ENCODE measurements at regions not wholly inside any gene's neighbourhood (a gene's known extent, or its start where the extent isn't known, plus 50 kb on each side); places are given as distances from the start of the nearest gene placed in this dataset.

DNA sequence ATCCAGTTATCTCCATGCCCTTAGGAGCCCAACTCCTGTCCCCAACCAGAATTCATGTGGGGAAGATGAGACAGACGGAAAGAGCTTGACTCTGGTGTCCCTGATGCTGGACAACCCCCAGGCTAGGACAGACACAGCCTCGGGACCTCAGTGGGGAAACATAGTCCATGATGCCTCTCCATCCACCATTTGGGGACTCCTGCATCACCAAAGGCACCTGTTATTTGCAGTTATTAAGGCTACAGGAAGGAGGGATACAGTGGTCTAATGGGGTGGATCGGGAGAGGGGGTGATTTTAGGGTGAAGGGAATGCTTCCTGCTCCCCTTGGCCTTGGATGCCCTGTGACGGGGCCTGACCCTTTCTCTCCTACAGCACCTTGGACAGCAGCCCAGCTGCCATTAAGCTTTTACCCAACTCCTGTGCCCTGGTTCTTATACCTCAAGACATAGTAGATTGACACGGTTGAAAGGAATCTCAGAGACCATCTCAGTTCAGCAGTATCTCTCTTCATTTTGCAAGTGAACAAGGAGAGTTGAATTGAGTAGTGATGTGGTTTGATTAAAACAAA lies 111.6 kb downstream of the MATN1 start:
- TF ChIP-seq, protein P1, sequence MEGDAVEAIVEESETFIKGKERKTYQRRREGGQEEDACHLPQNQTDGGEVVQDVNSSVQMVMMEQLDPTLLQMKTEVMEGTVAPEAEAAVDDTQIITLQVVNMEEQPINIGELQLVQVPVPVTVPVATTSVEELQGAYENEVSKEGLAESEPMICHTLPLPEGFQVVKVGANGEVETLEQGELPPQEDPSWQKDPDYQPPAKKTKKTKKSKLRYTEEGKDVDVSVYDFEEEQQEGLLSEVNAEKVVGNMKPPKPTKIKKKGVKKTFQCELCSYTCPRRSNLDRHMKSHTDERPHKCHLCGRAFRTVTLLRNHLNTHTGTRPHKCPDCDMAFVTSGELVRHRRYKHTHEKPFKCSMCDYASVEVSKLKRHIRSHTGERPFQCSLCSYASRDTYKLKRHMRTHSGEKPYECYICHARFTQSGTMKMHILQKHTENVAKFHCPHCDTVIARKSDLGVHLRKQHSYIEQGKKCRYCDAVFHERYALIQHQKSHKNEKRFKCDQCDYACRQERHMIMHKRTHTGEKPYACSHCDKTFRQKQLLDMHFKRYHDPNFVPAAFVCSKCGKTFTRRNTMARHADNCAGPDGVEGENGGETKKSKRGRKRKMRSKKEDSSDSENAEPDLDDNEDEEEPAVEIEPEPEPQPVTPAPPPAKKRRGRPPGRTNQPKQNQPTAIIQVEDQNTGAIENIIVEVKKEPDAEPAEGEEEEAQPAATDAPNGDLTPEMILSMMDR (IDR thresholded peaks at IDR 0.05; ENCODE audit: control extremely low read depth, extremely low read depth, low read depth, missing control alignments): no peak
- ChIA-PET CTCF (interaction anchor here (1.4 kb wide), 1 partner anchor 11 kb away, joined by 5 read pairs; no protein-coding TSS in a partner anchor), POLR2A (no interaction called here)
- no peak for DNase-seq (ENCODE audit: extremely low spot score)

DNA sequence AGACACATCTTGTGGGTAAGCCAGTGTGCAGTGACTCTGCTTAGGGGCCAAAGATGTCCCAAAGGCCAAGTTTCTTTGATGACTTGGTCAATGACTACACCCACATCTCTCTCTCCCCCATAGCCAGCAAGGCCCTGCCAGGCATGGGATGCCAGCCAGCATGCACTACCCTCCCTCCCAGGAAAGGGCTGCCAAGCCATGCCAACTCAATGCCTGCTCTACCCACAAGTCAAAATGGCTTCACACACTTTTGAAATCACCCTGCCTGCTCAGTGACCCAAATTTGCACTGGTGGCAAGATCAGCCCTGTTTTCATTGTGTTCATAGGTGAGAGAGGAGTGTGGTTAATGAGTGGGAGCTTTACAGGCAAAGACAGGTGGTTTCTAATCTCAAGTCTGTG lies 112.5 kb downstream of the MATN1 start:
- POLR2A ChIA-PET: no interaction called here
- DNase-seq (ENCODE audit: extremely low spot score): no peak
- CTCF ChIA-PET: interaction anchor here (1.4 kb wide), 1 partner anchor 10 kb away, joined by 5 read pairs; no protein-coding TSS in a partner anchor
- TF ChIP-seq, protein P1 (IDR thresholded peaks at IDR 0.05; ENCODE audit: control extremely low read depth, extremely low read depth, low read depth, missing control alignments): no peak

DNA sequence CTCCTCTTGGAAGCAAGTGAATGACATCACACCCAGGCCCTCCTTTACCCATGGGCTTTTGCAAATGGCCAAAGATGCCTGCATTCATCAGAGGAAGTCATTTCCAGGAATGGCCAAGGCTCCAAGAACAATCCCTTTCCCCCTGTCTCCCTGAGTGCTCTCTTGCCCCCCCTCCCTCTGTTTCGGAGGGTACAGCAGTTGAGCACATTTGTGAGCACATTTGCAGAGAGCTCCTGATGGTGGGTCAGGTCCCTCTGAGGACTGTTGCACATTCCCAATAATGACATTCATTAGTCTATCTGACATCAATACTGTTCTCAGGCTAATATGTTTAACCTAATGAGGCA lies 113.4 kb downstream of the MATN1 start:
- ChIA-PET CTCF (interaction anchor here (1.3 kb wide), 1 partner anchor 12 kb away, joined by 3 read pairs; no protein-coding TSS in a partner anchor), POLR2A (no interaction called here)
- no peak for DNase-seq (ENCODE audit: extremely low spot score)
- TF ChIP-seq, protein P1 (IDR thresholded peaks at IDR 0.05; ENCODE audit: control extremely low read depth, extremely low read depth, low read depth, missing control alignments): no peak

DNA sequence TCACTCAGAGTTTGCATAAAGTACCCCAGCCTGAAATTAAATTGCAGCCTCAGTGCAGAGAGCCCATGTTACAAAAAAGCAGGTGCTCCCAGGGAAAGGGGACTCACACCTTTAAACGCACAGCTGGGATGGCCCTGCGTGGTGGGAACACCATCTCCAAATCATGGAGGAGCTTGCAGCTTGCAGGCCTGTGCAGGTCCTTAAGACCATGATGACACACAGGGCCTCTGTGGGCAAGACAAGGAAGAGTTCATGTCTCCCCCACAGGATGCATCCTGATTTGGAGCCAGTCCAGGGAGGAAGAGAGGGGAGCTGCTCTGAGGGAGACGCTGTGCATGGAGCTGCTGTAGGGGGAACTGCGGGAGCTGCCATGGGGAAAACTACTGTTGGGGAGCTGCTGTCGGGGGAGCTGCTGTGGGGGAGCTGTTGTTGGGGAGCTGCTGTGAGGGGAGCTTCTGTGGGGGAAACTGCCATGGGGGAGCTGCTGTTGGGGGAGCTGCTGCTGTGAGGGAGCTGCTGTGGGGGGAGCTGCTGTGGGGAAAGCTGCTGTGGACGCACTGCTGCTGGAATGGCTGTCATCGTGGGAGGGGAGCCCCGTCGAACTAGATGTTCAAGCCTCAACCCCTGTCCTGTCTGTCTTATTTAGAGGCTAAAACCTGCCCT lies 113.9 kb downstream of the MATN1 start:
- TF ChIP-seq, protein P1 (IDR thresholded peaks at IDR 0.05; ENCODE audit: control extremely low read depth, extremely low read depth, low read depth, missing control alignments): no peak
- no peak for DNase-seq (ENCODE audit: extremely low spot score)
- POLR2A ChIA-PET: no interaction called here
- CTCF ChIA-PET: interaction anchor here (1.3 kb wide), 2 partner anchors 13 to 24 kb away, joined by 3 read pairs; no protein-coding TSS in a partner anchor

DNA sequence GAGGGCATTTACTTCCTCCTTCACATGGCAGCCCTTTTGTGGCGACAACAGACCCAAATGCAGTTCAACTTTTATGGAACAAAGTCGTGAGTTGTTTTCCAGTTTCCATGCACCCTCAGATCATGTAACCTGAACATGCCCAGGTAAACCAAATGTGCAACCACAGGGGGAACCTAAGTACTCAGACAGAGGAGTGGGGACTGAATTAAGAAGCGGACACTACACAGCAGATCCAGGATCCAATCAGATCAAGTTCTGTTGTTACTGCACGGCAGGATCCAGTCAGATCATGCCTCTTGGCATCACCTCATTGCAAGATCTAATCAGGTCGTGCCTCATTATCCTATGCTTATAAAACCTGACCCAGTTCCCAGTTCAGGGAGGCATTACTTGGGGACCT lies 115.7 kb downstream of the MATN1 start:
- DNase-seq (ENCODE audit: extremely low spot score): no peak
- TF ChIP-seq, protein P1 (IDR thresholded peaks at IDR 0.05; ENCODE audit: control extremely low read depth, extremely low read depth, low read depth, missing control alignments): no peak
- ChIA-PET CTCF (interaction anchor here (1.3 kb wide), 1 partner anchor 26 kb away, joined by 3 read pairs; no protein-coding TSS in a partner anchor), POLR2A (no interaction called here)

DNA sequence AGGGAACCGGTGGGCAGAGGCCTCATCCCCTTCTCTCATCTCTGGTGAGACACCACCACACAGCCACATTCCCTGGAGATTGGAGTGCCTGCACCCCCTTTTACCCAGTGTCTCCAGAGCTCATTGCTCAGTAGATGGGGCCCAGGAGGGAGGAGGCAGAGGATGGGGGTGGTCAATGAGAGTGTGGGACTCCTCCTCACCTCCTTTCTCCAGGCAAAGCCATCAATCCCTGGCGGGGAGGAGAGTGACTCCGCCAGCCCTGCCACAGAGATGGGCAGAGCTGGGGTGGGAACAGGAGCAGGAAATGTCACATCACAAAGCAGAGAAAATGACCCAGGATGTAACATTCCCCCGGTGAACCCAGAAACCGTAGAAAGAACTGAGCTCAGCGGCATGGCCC lies 117.2 kb downstream of the MATN1 start:
- DNase-seq (ENCODE audit: extremely low spot score): no peak
- TF ChIP-seq, protein P1 (IDR thresholded peaks at IDR 0.05; ENCODE audit: control extremely low read depth, extremely low read depth, low read depth, missing control alignments): no peak
- ChIA-PET POLR2A (no interaction called here), CTCF (no interaction called here)

Data from GM10248 (cell line).